Keratinocyte (primary cell): ENCODE measurements at regions not wholly inside any gene's neighbourhood (a gene's known extent, or its start where the extent isn't known, plus 50 kb on each side); places are given as distances from the start of the nearest gene placed in this dataset.

ENCODE experiments used
- DNase-seq: peaks from one replicate; pipeline ENCODE4 v3.0.0-alpha.2; 2011; ENCODE audit warnings: low read depth, missing footprints, low spot score
- FAIRE-seq: peaks from 2 replicates; lab custom pipeline; 2011; peaks lifted over from hg19 to GRCh38; lab: Jason Lieb, UNC
- H2AFZ ChIP-seq: 2 replicates; pipeline ENCODE4 v1.6.0; 2012; ENCODE audit warnings: low read length, control low read depth, inconsistent platforms; ENCODE audit not compliant: control insufficient read depth
- H3K27ac ChIP-seq: 2 replicates; pipeline ENCODE4 v1.5.1; 2011; ENCODE audit warnings: low read length; ENCODE audit not compliant: control insufficient read depth, insufficient read depth
- H3K27me3 ChIP-seq: 3 replicates; pipeline ENCODE4 v1.6.0; 2011; ENCODE audit warnings: low read length; ENCODE audit not compliant: control insufficient read depth, insufficient read depth; ENCODE audit errors: extremely low read depth
- H3K36me3 ChIP-seq, 2 experiments: 2 replicates in 1 of 2; 3 replicates in 1 of 2; pipeline ENCODE4 v1.5.1; 2011; ENCODE audit warnings: low read length in 2 of 2, mild to moderate bottlenecking in 1 of 2; ENCODE audit not compliant: control insufficient read depth in 2 of 2, insufficient read depth in 2 of 2; ENCODE audit errors: extremely low read depth in 1 of 2
- H3K4me1 ChIP-seq: 3 replicates; pipeline ENCODE4 v1.5.1; 2011; ENCODE audit warnings: low read length; ENCODE audit not compliant: control insufficient read depth, insufficient read depth; ENCODE audit errors: extremely low read depth
- H3K4me2 ChIP-seq: 3 replicates; pipeline ENCODE4 v1.6.0; 2011; ENCODE audit warnings: low read depth, low read length; ENCODE audit not compliant: control insufficient read depth, insufficient read depth; ENCODE audit errors: extremely low read depth
- H3K4me3 ChIP-seq, 3 experiments: fragments of 200-600 bp in 1 of 3; sonication (generic) in 1 of 3; 2 replicates in 2 of 3; 3 replicates in 1 of 3; pipeline ENCODE4 v1.5.1; 2011 to 2016; ENCODE audit warnings: low read length in 3 of 3, mild to moderate bottlenecking in 3 of 3, control low read depth in 2 of 3, inconsistent platforms in 1 of 3, low read depth in 1 of 3, mixed read lengths in 1 of 3, mixed run types in 1 of 3, moderate library complexity in 1 of 3; ENCODE audit not compliant: control insufficient read depth in 2 of 3, insufficient read depth in 2 of 3; ENCODE audit errors: extremely low read depth in 1 of 3
- H3K79me2 ChIP-seq: 2 replicates; pipeline ENCODE4 v1.6.0; 2012; ENCODE audit warnings: low read length; ENCODE audit not compliant: control insufficient read depth, insufficient read depth
- H3K9ac ChIP-seq: 3 replicates; pipeline ENCODE4 v1.6.0; 2011; ENCODE audit warnings: low read length; ENCODE audit not compliant: control insufficient read depth, insufficient read depth; ENCODE audit errors: extremely low read depth
- H3K9me1 ChIP-seq: 3 replicates; pipeline ENCODE4 v1.6.0; 2011; ENCODE audit warnings: low read length; ENCODE audit not compliant: control insufficient read depth, insufficient read depth; ENCODE audit errors: extremely low read depth
- H3K9me3 ChIP-seq: 2 replicates; pipeline ENCODE4 v1.5.1; 2012; ENCODE audit warnings: low read depth, low read length; ENCODE audit not compliant: control insufficient read depth
- H4K20me1 ChIP-seq: 3 replicates; pipeline ENCODE4 v1.6.0; 2011; ENCODE audit warnings: low read length; ENCODE audit not compliant: control insufficient read depth, insufficient read depth; ENCODE audit errors: extremely low read depth
- CTCF ChIP-seq, 3 experiments: IDR thresholded peaks in 1 of 3; conservative IDR thresholded peaks in 1 of 3; optimal IDR thresholded peaks in 1 of 3; 2 replicates in 2 of 3; 3 replicates in 1 of 3; pipeline versions ENCODE3 to v1.5.1; 2011; ENCODE audit warnings: low read length in 3 of 3, mild to moderate bottlenecking in 3 of 3, moderate library complexity in 2 of 3, control low read depth in 1 of 3, inconsistent platforms in 1 of 3; ENCODE audit not compliant: insufficient read depth in 2 of 3; ENCODE audit errors: extremely low read depth in 1 of 3
- EZH2 ChIP-seq: IDR thresholded peaks from one replicate; pipeline ENCODE4 v1.6.1; 2012; ENCODE audit warnings: inconsistent platforms, mild to moderate bottlenecking, low read length, moderate library complexity
- dilution Hi-C: fragments of 300-500 bp; cut with MboI; formaldehyde crosslinking; loops from one replicate; pipeline ENCODE4 v1.7.0; 2020; ENCODE audit warnings: low sequenced_read_pairs; ENCODE audit not compliant: extremely low pct_ligation_motif_present

DNA sequence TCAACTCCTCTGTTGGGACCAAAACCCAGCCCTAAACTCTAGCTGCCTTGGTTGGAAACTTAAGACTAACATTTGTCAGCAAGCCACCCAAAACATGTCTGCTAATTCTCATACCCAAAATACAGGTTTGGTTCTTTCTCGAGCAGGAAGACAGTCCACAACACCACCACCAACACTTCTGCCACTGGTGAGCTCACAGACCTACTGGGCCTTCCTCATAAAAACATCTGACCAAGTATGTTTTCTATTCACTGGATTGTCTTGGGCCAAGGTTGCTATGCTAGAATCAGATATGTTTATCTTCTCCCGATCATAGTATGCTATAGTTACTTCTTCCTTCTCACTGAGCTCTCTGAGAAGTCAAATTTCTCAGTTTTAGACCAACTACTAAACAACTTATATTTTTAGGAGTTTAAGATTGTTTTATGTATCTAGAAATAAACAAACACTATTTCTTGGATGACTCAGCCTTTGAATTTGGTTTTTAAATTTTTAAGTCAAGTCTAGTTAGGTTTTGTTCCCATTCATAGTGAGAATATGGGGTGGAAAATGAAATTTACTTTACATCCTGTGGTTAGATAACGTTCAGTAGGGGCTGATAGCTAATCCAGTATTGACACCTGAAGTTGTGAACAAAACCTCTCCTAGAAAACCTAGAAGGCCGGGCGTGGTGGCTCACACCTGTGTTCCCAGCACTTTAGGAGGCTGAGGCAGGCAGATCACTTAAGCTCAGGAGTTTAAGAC lies 360.5 kb downstream of the RSL24D1 start:
- H3K4me3 ChIP-seq: no peak overlapping the region
- no peaks in the 10 kb centered on the region for H4K20me1 ChIP-seq
- no peaks in the 10 kb centered on the region for H3K9me3 ChIP-seq
- no peak overlapping the region for H2AFZ ChIP-seq
- H3K9ac ChIP-seq: no peak overlapping the region
- no peaks in the 10 kb centered on the region for H3K27me3 ChIP-seq
- dilution Hi-C loops: no loop called here
- H3K27ac ChIP-seq: no peak overlapping the region
- no peak for FAIRE-seq
- no peaks in the 10 kb centered on the region for H3K79me2 ChIP-seq
- no peaks in the 10 kb centered on the region for H3K9me1 ChIP-seq
- H3K4me2 ChIP-seq: no peak overlapping the region
- no peaks in the 10 kb centered on the region for H3K4me1 ChIP-seq
- no peaks in the 10 kb centered on the region for H3K36me3 ChIP-seq
- DNase-seq: no peak
- TF ChIP-seq CTCF (optimal IDR thresholded peaks at IDR 0.05 in 1 of 3, IDR thresholded peaks at IDR 0.05 in 1 of 3, conservative IDR thresholded peaks at IDR 0.05 in 1 of 3; ENCODE audit: extremely low read depth in 1 of 3, insufficient read depth in 2 of 3, low read length in 3 of 3): no peak
- TF ChIP-seq EZH2: no peak

- Histone ChIP-seq H3K9me3 (no peaks in the 10 kb centered on the region), H3K9me1 (no peaks in the 10 kb centered on the region), H3K27me3 (no peaks in the 10 kb centered on the region), H3K36me3 (no peaks in the 10 kb centered on the region), H3K4me3 (no peak overlapping the region), H3K4me1 (no peaks in the 10 kb centered on the region), H4K20me1 (no peaks in the 10 kb centered on the region), H3K9ac (no peak overlapping the region), H2AFZ (no peak overlapping the region), H3K27ac (no peak overlapping the region), H3K4me2 (no peak overlapping the region), H3K79me2 (no peaks in the 10 kb centered on the region)
- FAIRE-seq (no peak), DNase-seq (no peak)
- dilution Hi-C loops: no loop called here
- TF ChIP-seq CTCF (optimal IDR thresholded peaks at IDR 0.05 in 1 of 3, IDR thresholded peaks at IDR 0.05 in 1 of 3, conservative IDR thresholded peaks at IDR 0.05 in 1 of 3; ENCODE audit: extremely low read depth in 1 of 3, insufficient read depth in 2 of 3, low read length in 3 of 3) (no peak), EZH2 (no peak)
These were observed 366.9 kb downstream of the RSL24D1 start for GRCh38 chr15:54829821-54830220.
